IMR-90 (cell line): ENCODE measurements at regions not wholly inside any gene's neighbourhood (a gene's known extent, or its start where the extent isn't known, plus 50 kb on each side); places are given as distances from the start of the nearest gene placed in this dataset.

ENCODE experiments used
- ATAC-seq: fragments of 200-7000 bp; cut with Tn5 transposase; 2 replicates; pipeline ENCODE4 v1.9.1; 2020; ENCODE audit warnings: low read depth, mild to moderate bottlenecking, moderate library complexity
- BruUV-seq: library from RNA; stranded (reverse); fragments of 400-500 nt; replicated peaks from 2 replicates; lab custom pipeline; 2021; lab: Mats Ljungman, UMichigan
- CTCF ChIA-PET: fragments of 300-600 bp; formaldehyde crosslinking; extraction: SDS; loops from one replicate; lab custom pipeline; 2021; ENCODE audit warnings: antibody characterized with exemption; lab: Yijun Ruan, JAX
- POLR2A ChIA-PET: fragments of 300-600 bp; sonication (Branson Sonifier 250); formaldehyde crosslinking; loops from one replicate; lab custom pipeline; 2022; ENCODE audit warnings: antibody characterized with exemption; ENCODE audit not compliant: unreplicated experiment; lab: Charles Lee
- DNase-seq: peaks from one replicate; pipeline ENCODE4 v3.0.0; 2013
- H2AFZ ChIP-seq: replicated peaks from 2 replicates; pipeline ENCODE3; 2013; ENCODE audit warnings: low read length, mild to moderate bottlenecking; ENCODE audit not compliant: poor library complexity
- H2AK5ac ChIP-seq: 2 replicates; pipeline ENCODE4 v1.6.1; 2013; ENCODE audit warnings: low read depth, low read length, inconsistent platforms
- H2AK9ac ChIP-seq: replicated peaks from 2 replicates; pipeline ENCODE3; 2013; ENCODE audit warnings: mild to moderate bottlenecking, low read depth, low read length, moderate library complexity; ENCODE audit not compliant: poor library complexity
- H2BK120ac ChIP-seq: 2 replicates; pipeline ENCODE4 v1.6.1; 2013; ENCODE audit warnings: low read depth, low read length, inconsistent platforms
- H2BK15ac ChIP-seq: 3 replicates; pipeline ENCODE4 v1.6.1; 2013; ENCODE audit warnings: low read depth, low read length, inconsistent platforms
- H2BK20ac ChIP-seq: 2 replicates; pipeline ENCODE4 v1.6.1; 2013; ENCODE audit warnings: low read depth, mild to moderate bottlenecking, inconsistent platforms, low read length, moderate library complexity
- H2BK5ac ChIP-seq: 2 replicates; pipeline ENCODE4 v1.6.1; 2013; ENCODE audit warnings: mild to moderate bottlenecking, low read depth, low read length, inconsistent platforms; ENCODE audit not compliant: poor library complexity, severe bottlenecking
- H3K14ac ChIP-seq: replicated peaks from 2 replicates; pipeline ENCODE4 v1.6.1; 2013; ENCODE audit warnings: low read depth, low read length, inconsistent platforms
- H3K18ac ChIP-seq: 2 replicates; pipeline ENCODE4 v1.6.1; 2013; ENCODE audit warnings: low read depth, low read length, control low read depth
- H3K23ac ChIP-seq: 2 replicates; pipeline ENCODE4 v1.6.1; 2013; ENCODE audit warnings: low read depth, low read length, inconsistent platforms
- H3K27ac ChIP-seq: 2 replicates; pipeline ENCODE4 v1.5.1; 2013; ENCODE audit warnings: mild to moderate bottlenecking, control low read depth, low read length; ENCODE audit not compliant: insufficient read depth
- H3K27me3 ChIP-seq: 2 replicates; pipeline ENCODE4 v1.6.1; 2013; ENCODE audit warnings: low read length; ENCODE audit not compliant: control insufficient read depth, insufficient read depth
- H3K36me3 ChIP-seq: 2 replicates; pipeline ENCODE4 v1.6.1; 2013; ENCODE audit warnings: low read length, mixed read lengths; ENCODE audit not compliant: control insufficient read depth, insufficient read depth
- H3K4ac ChIP-seq: 2 replicates; pipeline ENCODE4 v1.6.1; 2013; ENCODE audit warnings: low read depth, low read length, inconsistent platforms
- H3K4me1 ChIP-seq: 2 replicates; pipeline ENCODE4 v1.6.1; 2013; ENCODE audit warnings: low read length, mixed read lengths; ENCODE audit not compliant: control insufficient read depth, insufficient read depth
- H3K4me2 ChIP-seq: 2 replicates; pipeline ENCODE4 v1.6.1; 2013; ENCODE audit warnings: low read depth, mild to moderate bottlenecking, control low read depth, low read length, moderate library complexity
- H3K4me3 ChIP-seq: 2 replicates; pipeline ENCODE4 v1.5.1; 2013; ENCODE audit warnings: low read depth, mild to moderate bottlenecking, control low read depth, low read length, moderate library complexity; ENCODE audit not compliant: insufficient read depth
- H3K56ac ChIP-seq: 2 replicates; pipeline ENCODE4 v1.6.1; 2013; ENCODE audit warnings: low read length, inconsistent platforms; ENCODE audit not compliant: insufficient read depth; ENCODE audit errors: extremely low read depth
- H3K79me1 ChIP-seq, 2 experiments: 2 replicates each; pipeline ENCODE4 v1.6.1; 2013; ENCODE audit warnings: low read length in 2 of 2, inconsistent platforms in 1 of 2, low read depth in 1 of 2
- H3K9ac ChIP-seq: 2 replicates; pipeline ENCODE4 v1.6.1; 2013; ENCODE audit warnings: low read depth, low read length, control low read depth
- H3K9me1 ChIP-seq: 2 replicates; pipeline ENCODE4 v1.6.1; 2013; ENCODE audit warnings: low read length, inconsistent platforms; ENCODE audit not compliant: insufficient read depth
- H3K9me3 ChIP-seq: 2 replicates; pipeline ENCODE4 v1.6.1; 2013; ENCODE audit warnings: low read length; ENCODE audit not compliant: control insufficient read depth, insufficient read depth
- H4K20me1 ChIP-seq: 2 replicates; pipeline ENCODE4 v1.6.1; 2013; ENCODE audit warnings: low read length, inconsistent platforms; ENCODE audit not compliant: insufficient read depth
- H4K5ac ChIP-seq: 2 replicates; pipeline ENCODE4 v1.6.1; 2013; ENCODE audit warnings: mild to moderate bottlenecking, low read depth, low read length, control low read depth
- H4K8ac ChIP-seq, 2 experiments: 2 replicates each; pipeline ENCODE4 v1.6.1; 2013; ENCODE audit warnings: low read depth in 2 of 2, low read length in 2 of 2, control low read depth in 1 of 2, inconsistent platforms in 1 of 2
- H4K91ac ChIP-seq: 2 replicates; pipeline ENCODE4 v1.6.1; 2013; ENCODE audit warnings: low read depth, low read length, inconsistent platforms; ENCODE audit not compliant: insufficient read depth
- BHLHE40 ChIP-seq: fragments of 150-350 bp; IDR thresholded peaks from 2 replicates; pipeline ENCODE4 v1.6.1; 2016; ENCODE audit warnings: mild to moderate bottlenecking, low read depth, low read length
- MAFK ChIP-seq: IDR thresholded peaks from 2 replicates; pipeline ENCODE4 v1.6.1; 2012; ENCODE audit warnings: low read depth, low read length, improper control_type of control experiment
- MAZ ChIP-seq: IDR thresholded peaks from 2 replicates; pipeline ENCODE4 v1.6.1; 2012; ENCODE audit warnings: low read depth, mild to moderate bottlenecking, low read length, improper control_type of control experiment, moderate library complexity, borderline replicate concordance
- RFX5 ChIP-seq: IDR thresholded peaks from 2 replicates; pipeline ENCODE4 v1.8.0; 2012; ENCODE audit warnings: low read depth, mild to moderate bottlenecking, low read length, moderate library complexity
- WGBS, 2 experiments: methylation state at CpG; one replicate each; pipeline versions ENCODE4 v1.1.5 to v1.1.7; 2013; ENCODE audit warnings: missing lambda C conversion rate in 2 of 2; ENCODE audit not compliant: insufficient read length in 1 of 2; ENCODE audit errors: extremely low coverage in 2 of 2; 5-methylcytosine and 5-hydroxymethylcytosine counted together
- dilution Hi-C: fragments of 300-500 bp; cut with HindIII; formaldehyde crosslinking; loops from one replicate; pipeline ENCODE4 v1.14.3; 2018; ENCODE audit warnings: low sequenced_read_pairs; ENCODE audit not compliant: unreplicated experiment
- in situ Hi-C: fragments of 300-500 bp; cut with MboI; formaldehyde crosslinking; loops from 3 replicates; pipeline ENCODE4 v1.14.3; 2019; ENCODE audit warnings: low sequenced_read_pairs, inconsistent platforms, mixed read lengths
- intact Hi-C: fragments of 100-400 bp; cut with micrococcal nuclease; formaldehyde crosslinking; loops from 2 replicates; pipeline ENCODE4 v1.10.0; 2022

- Histone ChIP-seq H3K36me3 (no peaks in the 10 kb centered on the region), H4K91ac (no peak overlapping the region), H4K8ac (no peak overlapping the region), H4K5ac (no peak overlapping the region), H2AK5ac (no peak overlapping the region), H3K9me3 (no peaks in the 10 kb centered on the region), H3K27ac (no peak overlapping the region), H3K18ac (no peak overlapping the region), H3K14ac (no peak overlapping the region), H3K4me3 (no peak overlapping the region), H2BK5ac (no peak overlapping the region), H3K4me2 (no peak overlapping the region), H3K23ac (no peak overlapping the region), H3K9ac (no peak overlapping the region), H3K9me1 (no peaks in the 10 kb centered on the region), H3K4me1 (no peaks in the 10 kb centered on the region), H2AFZ (no peak overlapping the region), H3K56ac (no peak overlapping the region), H2AK9ac (no peak overlapping the region), H2BK120ac (no peak overlapping the region), H3K79me1 (no peaks in the 10 kb centered on the region), H2BK20ac (no peak overlapping the region), H3K27me3 (no peaks in the 10 kb centered on the region), H4K20me1 (no peaks in the 10 kb centered on the region), H2BK15ac (no peak overlapping the region), H3K4ac (no peak overlapping the region)
- CTCF ChIA-PET: interaction anchor here (0.7 to 2.0 kb wide), 12 partner anchors 11 to 394 kb away, joined by 3 to 11 read pairs (median 4); partner anchors contain the start of gene HLX
- BruUV-seq: no TSS peak
- TF ChIP-seq MAFK: no peak
- TF ChIP-seq BHLHE40: no peak
- TF ChIP-seq RFX5: no peak
- TF ChIP-seq MAZ: no peak
- in situ Hi-C loops (loop anchor here (5.0 to 10.0 kb wide), 2 partner anchors 302 to 329 kb away; partner anchors contain the start of gene HLX), dilution Hi-C loops (no loop called here), intact Hi-C loops (loop anchor here (5.0 kb wide), 1 partner anchor 212 kb away; no protein-coding TSS in a partner anchor)
- WGBS, 2 experiments: no CpG with 5 or more reads among the region's 3 CpGs
- no peak for ATAC-seq
- no peak for DNase-seq
- POLR2A ChIA-PET: no interaction called here
These were observed 325.0 kb downstream of the HLX start for GRCh38 chr1:221204055-221204833.
